A549 (cell line): ENCODE measurements at regions not wholly inside any gene's neighbourhood (a gene's known extent, or its start where the extent isn't known, plus 50 kb on each side); places are given as distances from the start of the nearest gene placed in this dataset.

Source experiments
- BHLHE40 ChIP-seq: IDR thresholded peaks from 2 replicates; pipeline ENCODE4 v1.6.1; 2012; ENCODE audit warnings: low read depth, low read length, inconsistent platforms
- EP300 ChIP-seq, 2 experiments: fragments of >200 bp; sonication (Bioruptor Twin); formaldehyde crosslinking; IDR thresholded peaks; 2 replicates in 1 of 2; 3 replicates in 1 of 2; pipeline ENCODE4 v1.6.1; 2016 to 2017
- ESRRA ChIP-seq: fragments of 150-350 bp; IDR thresholded peaks from 2 replicates; pipeline ENCODE4 v1.6.1; 2014; ENCODE audit warnings: mild to moderate bottlenecking, low read length, borderline replicate concordance
- JUN ChIP-seq, 2 experiments: fragments of >200 bp; sonication (Bioruptor Twin); formaldehyde crosslinking; IDR thresholded peaks; 2 replicates in 1 of 2; 3 replicates in 1 of 2; pipeline ENCODE4 v1.6.1; 2016 to 2017
- RFX5 ChIP-seq: fragments of 450-650 bp; IDR thresholded peaks from 2 replicates; pipeline ENCODE4 v1.7.1; 2014; ENCODE audit warnings: antibody characterized with exemption, mild to moderate bottlenecking, moderate library complexity
- ZSCAN20 ChIP-seq: fragments of 250-450 bp; sonication (Bioruptor Pico); IDR thresholded peaks from 2 replicates; pipeline ENCODE4 v1.8.0; 2022; ENCODE audit warnings: mild to moderate bottlenecking, moderate library complexity
- TF ChIP-seq, protein P1 (sequence below): fragments of >200 bp; sonication (Bioruptor Twin); formaldehyde crosslinking; IDR thresholded peaks from 3 replicates; pipeline ENCODE4 v1.5.1; 2016

DNA sequence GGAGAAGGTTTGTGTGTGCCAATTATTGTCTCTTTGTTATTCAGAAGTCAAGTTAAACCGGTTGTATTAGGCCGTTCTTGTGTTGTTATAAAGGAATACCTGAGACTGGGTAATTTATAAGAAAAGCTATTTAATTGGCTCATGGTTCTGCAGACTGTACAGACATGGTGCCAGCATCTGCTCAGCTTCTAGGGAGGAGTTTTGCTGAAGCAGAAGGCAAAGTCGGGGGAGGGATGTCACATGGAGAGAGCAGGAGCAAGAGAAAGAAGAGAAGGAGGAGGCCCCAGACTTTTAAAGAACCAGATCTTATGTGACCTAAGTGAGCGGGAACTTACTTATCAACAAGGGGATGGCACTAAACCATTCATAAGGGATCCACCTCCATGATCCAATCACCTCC, 349.3 kb upstream of the PCDH18 start:
- TF ChIP-seq, protein P1, sequence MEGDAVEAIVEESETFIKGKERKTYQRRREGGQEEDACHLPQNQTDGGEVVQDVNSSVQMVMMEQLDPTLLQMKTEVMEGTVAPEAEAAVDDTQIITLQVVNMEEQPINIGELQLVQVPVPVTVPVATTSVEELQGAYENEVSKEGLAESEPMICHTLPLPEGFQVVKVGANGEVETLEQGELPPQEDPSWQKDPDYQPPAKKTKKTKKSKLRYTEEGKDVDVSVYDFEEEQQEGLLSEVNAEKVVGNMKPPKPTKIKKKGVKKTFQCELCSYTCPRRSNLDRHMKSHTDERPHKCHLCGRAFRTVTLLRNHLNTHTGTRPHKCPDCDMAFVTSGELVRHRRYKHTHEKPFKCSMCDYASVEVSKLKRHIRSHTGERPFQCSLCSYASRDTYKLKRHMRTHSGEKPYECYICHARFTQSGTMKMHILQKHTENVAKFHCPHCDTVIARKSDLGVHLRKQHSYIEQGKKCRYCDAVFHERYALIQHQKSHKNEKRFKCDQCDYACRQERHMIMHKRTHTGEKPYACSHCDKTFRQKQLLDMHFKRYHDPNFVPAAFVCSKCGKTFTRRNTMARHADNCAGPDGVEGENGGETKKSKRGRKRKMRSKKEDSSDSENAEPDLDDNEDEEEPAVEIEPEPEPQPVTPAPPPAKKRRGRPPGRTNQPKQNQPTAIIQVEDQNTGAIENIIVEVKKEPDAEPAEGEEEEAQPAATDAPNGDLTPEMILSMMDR = no peak
- TF ChIP-seq JUN (IDR thresholded peaks at IDR 0.05) = no peak
- TF ChIP-seq EP300 (IDR thresholded peaks at IDR 0.05) = no peak
- no peak for TF ChIP-seq RFX5
- no peak for TF ChIP-seq ESRRA
- no peak for TF ChIP-seq BHLHE40
- no peak for TF ChIP-seq ZSCAN20 (CRISPR knock-in tag)
